OCI-LY1 (cell line): ENCODE measurements at regions not wholly inside any gene's neighbourhood (a gene's known extent, or its start where the extent isn't known, plus 50 kb on each side); places are given as distances from the start of the nearest gene placed in this dataset.

Source experiments
- H2AFZ ChIP-seq: fragments of 200-600 bp; sonication (generic), shearing (Covaris generic); 2 replicates; pipeline ENCODE4 v1.6.0; 2014; ENCODE audit warnings: antibody characterized with exemption, mild to moderate bottlenecking, low read length
- H3F3A ChIP-seq: fragments of 200-600 bp; sonication (generic), shearing (Covaris generic); 2 replicates; pipeline ENCODE4 v1.6.0; 2014; ENCODE audit warnings: mild to moderate bottlenecking, antibody characterized with exemption, low read length, moderate library complexity; ENCODE audit not compliant: insufficient read depth
- H3K27ac ChIP-seq: fragments of 200-600 bp; sonication (generic); 2 replicates; pipeline ENCODE4 v1.5.1; 2014; ENCODE audit warnings: low read length, mixed run types, mild to moderate bottlenecking, low read depth; ENCODE audit not compliant: poor library complexity, severe bottlenecking
- H3K27me3 ChIP-seq: fragments of 200-600 bp; sonication (generic); 2 replicates; pipeline ENCODE4 v1.6.0; 2014; ENCODE audit warnings: antibody characterized with exemption, mild to moderate bottlenecking, low read length, moderate library complexity; ENCODE audit not compliant: insufficient read depth
- H3K36me3 ChIP-seq: fragments of 200-600 bp; sonication (generic); 2 replicates; pipeline ENCODE4 v1.6.1; 2014; ENCODE audit warnings: mild to moderate bottlenecking, antibody characterized with exemption, low read length, moderate library complexity, mixed read lengths; ENCODE audit not compliant: insufficient read depth
- H3K4me1 ChIP-seq: fragments of 200-600 bp; sonication (generic); 2 replicates; pipeline ENCODE4 v1.5.1; 2014; ENCODE audit warnings: mild to moderate bottlenecking, low read length, moderate library complexity; ENCODE audit not compliant: insufficient read depth, severe bottlenecking
- H3K4me2 ChIP-seq: fragments of 200-600 bp; sonication (generic), shearing (Covaris generic); 2 replicates; pipeline ENCODE4 v1.6.1; 2014; ENCODE audit warnings: low read length
- H3K4me3 ChIP-seq: fragments of 200-600 bp; sonication (generic); 2 replicates; pipeline ENCODE4 v1.5.1; 2014; ENCODE audit warnings: low read length, low read depth, mild to moderate bottlenecking, mixed read lengths; ENCODE audit not compliant: poor library complexity, severe bottlenecking
- H3K79me2 ChIP-seq: fragments of 200-600 bp; shearing (Covaris generic); 2 replicates; pipeline ENCODE4 v1.6.1; 2016; ENCODE audit warnings: mixed run types, low read length, mixed read lengths; ENCODE audit not compliant: insufficient read depth
- H3K9ac ChIP-seq: fragments of 200-600 bp; sonication (generic), shearing (Covaris generic); 2 replicates; pipeline ENCODE4 v1.6.1; 2014; ENCODE audit warnings: mild to moderate bottlenecking, low read length, mixed read lengths
- H3K9me2 ChIP-seq: fragments of 200-600 bp; sonication (generic), shearing (Covaris generic); 2 replicates; pipeline ENCODE4 v1.6.1; 2014; ENCODE audit warnings: low read depth, mild to moderate bottlenecking, low read length, mixed read lengths
- H3K9me3 ChIP-seq: fragments of 200-600 bp; shearing (Covaris generic); 2 replicates; pipeline ENCODE4 v1.6.1; 2014; ENCODE audit warnings: low read length, mixed read lengths
- H4K20me1 ChIP-seq: fragments of 200-600 bp; sonication (generic), shearing (Covaris generic); 2 replicates; pipeline ENCODE4 v1.6.0; 2016; ENCODE audit warnings: mild to moderate bottlenecking, low read length; ENCODE audit not compliant: insufficient read depth
- CTCF ChIP-seq: fragments of 200-600 bp; sonication (generic), shearing (Covaris generic); IDR thresholded peaks from 2 replicates; pipeline ENCODE4 v1.5.1; 2017; ENCODE audit warnings: mild to moderate bottlenecking, antibody characterized with exemption, low read length, moderate library complexity, mixed read lengths
- EZH2 ChIP-seq: fragments of 200-600 bp; sonication (generic), shearing (Covaris generic); IDR thresholded peaks from 2 replicates; pipeline ENCODE4 v1.8.0; 2017; ENCODE audit warnings: borderline replicate concordance, mixed run types, mild to moderate bottlenecking, antibody characterized with exemption, low read length, moderate library complexity, mixed read lengths

DNA sequence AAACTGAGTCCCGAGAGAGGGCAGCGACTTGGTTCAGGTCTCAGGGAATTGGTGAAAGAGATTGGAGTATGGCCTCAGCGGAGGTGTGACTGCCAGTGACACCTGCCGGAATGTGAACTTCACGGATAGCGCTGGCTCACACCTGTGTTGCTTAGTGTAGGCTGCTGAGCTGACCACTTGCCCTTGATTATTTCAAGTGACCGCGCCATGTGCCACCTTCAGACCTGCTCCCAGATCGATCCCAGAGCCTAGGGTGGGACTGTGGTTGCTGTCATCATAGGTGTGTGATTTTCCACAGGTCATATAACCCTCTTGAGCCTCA is 134.8 kb downstream of the GLI2 start:
- Histone ChIP-seq H3K9ac (no peak overlapping the region), H3K79me2 (no peaks in the 10 kb centered on the region), H3K9me3 (no peaks in the 10 kb centered on the region), H3K4me2 (no peak overlapping the region), H3K36me3 (no peaks in the 10 kb centered on the region), H3K9me2 (no peaks in the 10 kb centered on the region), H4K20me1 (no peaks in the 10 kb centered on the region), H3K4me1 (no peaks in the 10 kb centered on the region), H3K27ac (no peak overlapping the region), H3F3A (no peaks in the 10 kb centered on the region), H3K4me3 (no peak overlapping the region), H3K27me3 (no peaks in the 10 kb centered on the region), H2AFZ (no peak overlapping the region)
- TF ChIP-seq EZH2 = no peak
- no peak for TF ChIP-seq CTCF

DNA sequence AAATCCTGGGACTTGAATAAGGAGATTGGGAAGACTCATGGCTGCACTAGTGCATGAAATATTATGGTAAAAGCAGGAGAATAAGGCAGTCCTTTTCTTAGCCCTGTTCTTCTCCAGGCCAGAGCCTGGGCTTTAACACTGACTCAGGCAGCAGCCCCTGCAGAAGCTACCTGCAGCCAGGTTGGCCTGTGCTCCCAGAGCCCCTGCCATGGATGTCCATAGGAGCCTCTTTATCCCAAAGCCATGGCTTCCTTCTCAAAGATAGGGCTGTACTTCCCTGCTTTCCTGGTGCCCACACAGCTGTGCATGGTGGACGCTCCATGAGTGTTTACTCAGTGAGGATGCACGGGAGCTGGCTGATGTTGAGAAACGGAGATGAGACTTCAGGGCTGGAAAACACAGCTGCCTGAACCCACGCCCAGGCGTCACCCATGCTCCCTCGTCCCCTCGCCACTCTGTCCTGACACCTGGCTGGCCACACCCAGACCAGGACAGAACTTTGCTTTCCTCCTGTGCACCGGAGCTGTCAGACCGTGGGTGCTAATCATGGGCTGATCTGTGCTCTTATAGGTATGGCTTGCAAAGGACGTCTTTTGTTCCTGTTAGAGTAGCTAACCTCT is 135.5 kb downstream of the GLI2 start:
- Histone ChIP-seq H3K36me3 (no peaks in the 10 kb centered on the region), H2AFZ (no peak overlapping the region), H3K9ac (no peak overlapping the region), H3K27me3 (no peaks in the 10 kb centered on the region), H3K4me3 (no peak overlapping the region), H3K79me2 (no peaks in the 10 kb centered on the region), H3F3A (no peaks in the 10 kb centered on the region), H3K4me2 (no peak overlapping the region), H3K27ac (no peak overlapping the region), H4K20me1 (no peaks in the 10 kb centered on the region), H3K9me2 (no peaks in the 10 kb centered on the region), H3K4me1 (no peaks in the 10 kb centered on the region), H3K9me3 (no peaks in the 10 kb centered on the region)
- TF ChIP-seq CTCF = no peak
- no peak for TF ChIP-seq EZH2

GRCh38 chr2:120871881-120872620 is 136.4 kb downstream of the GLI2 start:
- Histone ChIP-seq H3F3A (no peaks in the 10 kb centered on the region), H3K9me2 (no peaks in the 10 kb centered on the region), H3K36me3 (no peaks in the 10 kb centered on the region), H3K9me3 (no peaks in the 10 kb centered on the region), H3K79me2 (no peaks in the 10 kb centered on the region), H3K27ac (no peak overlapping the region), H3K4me2 (no peak overlapping the region), H3K9ac (no peak overlapping the region), H4K20me1 (no peaks in the 10 kb centered on the region), H3K4me3 (no peak overlapping the region), H3K27me3 (no peaks in the 10 kb centered on the region), H3K4me1 (no peaks in the 10 kb centered on the region), H2AFZ (no peak overlapping the region)
- TF ChIP-seq EZH2 (no peak), CTCF (no peak)
